ENCODE measurements at regions not wholly inside any gene's neighbourhood (a gene's known extent, or its start where the extent isn't known, plus 50 kb on each side); places are given as distances from the start of the nearest gene placed in this dataset.

GRCh38 chr10:107443326-107443725 is 278.8 kb upstream of the SORCS1 start:
- no peak for DNase-seq (ENCODE audit: low read depth, low spot score)
- Mint-ChIP-seq H3K9me3 (peaks cover 5% of the 10 kb centered on the region), H3K4me3 (no peak overlapping the region), H3K36me3 (ENCODE audit: low read depth) (no peaks in the 10 kb centered on the region), H3K27me3 (ENCODE audit: low read depth) (no peaks in the 10 kb centered on the region), H3K4me1 (peaks cover 5% of the 10 kb centered on the region), H3K27ac (ENCODE audit: unreplicated experiment) (no peak overlapping the region)
- no peak for TF ChIP-seq CTCF (conservative IDR thresholded peaks at IDR 0.05)

- Mint-ChIP-seq H3K4me3 (no peak overlapping the region), H3K4me1 (peaks cover 5% of the 10 kb centered on the region), H3K27me3 (ENCODE audit: low read depth) (no peaks in the 10 kb centered on the region), H3K36me3 (ENCODE audit: low read depth) (no peaks in the 10 kb centered on the region), H3K27ac (ENCODE audit: unreplicated experiment) (no peak overlapping the region), H3K9me3 (peaks cover 5% of the 10 kb centered on the region)
- TF ChIP-seq CTCF (conservative IDR thresholded peaks at IDR 0.05) = no peak
- DNase-seq (ENCODE audit: low read depth, low spot score) = no peak
These were observed 277.6 kb upstream of the SORCS1 start for GRCh38 chr10:107442035-107442505.

- peaks cover 5% of the 10 kb centered on the region for H3K4me1 Mint-ChIP-seq
- no peak for DNase-seq (ENCODE audit: low read depth, low spot score)
- no peak overlapping the region for H3K4me3 Mint-ChIP-seq
- no peaks in the 10 kb centered on the region for H3K36me3 Mint-ChIP-seq (ENCODE audit: low read depth)
- peaks cover 5% of the 10 kb centered on the region for H3K9me3 Mint-ChIP-seq
- H3K27ac Mint-ChIP-seq (ENCODE audit: unreplicated experiment) = no peak overlapping the region
- no peaks in the 10 kb centered on the region for H3K27me3 Mint-ChIP-seq (ENCODE audit: low read depth)
- no peak for TF ChIP-seq CTCF (conservative IDR thresholded peaks at IDR 0.05)
These were observed 276.2 kb upstream of the SORCS1 start for GRCh38 chr10:107440741-107441140.

- no peak overlapping the region for H3K27ac Mint-ChIP-seq (ENCODE audit: unreplicated experiment)
- no peaks in the 10 kb centered on the region for H3K36me3 Mint-ChIP-seq (ENCODE audit: low read depth)
- H3K27me3 Mint-ChIP-seq (ENCODE audit: low read depth) = no peaks in the 10 kb centered on the region
- no peak for DNase-seq (ENCODE audit: low read depth, low spot score)
- H3K4me3 Mint-ChIP-seq = no peak overlapping the region
- TF ChIP-seq CTCF (conservative IDR thresholded peaks at IDR 0.05) = no peak
- H3K9me3 Mint-ChIP-seq = peaks cover 5% of the 10 kb centered on the region
- H3K4me1 Mint-ChIP-seq = peaks cover 5% of the 10 kb centered on the region
These were observed 273.4 kb upstream of the SORCS1 start for GRCh38 chr10:107437921-107438320.

GRCh38 chr10:107436568-107436967 is 272.1 kb upstream of the SORCS1 start:
- H3K4me1 Mint-ChIP-seq = peaks cover 5% of the 10 kb centered on the region
- peaks cover 5% of the 10 kb centered on the region for H3K9me3 Mint-ChIP-seq
- H3K4me3 Mint-ChIP-seq = no peak overlapping the region
- DNase-seq (ENCODE audit: low read depth, low spot score) = no peak
- no peaks in the 10 kb centered on the region for H3K36me3 Mint-ChIP-seq (ENCODE audit: low read depth)
- H3K27me3 Mint-ChIP-seq (ENCODE audit: low read depth) = no peaks in the 10 kb centered on the region
- H3K27ac Mint-ChIP-seq (ENCODE audit: unreplicated experiment) = no peak overlapping the region
- no peak for TF ChIP-seq CTCF (conservative IDR thresholded peaks at IDR 0.05)

GRCh38 chr10:107434854-107435253 is 270.3 kb upstream of the SORCS1 start:
- no peaks in the 10 kb centered on the region for H3K27me3 Mint-ChIP-seq (ENCODE audit: low read depth)
- no peak for TF ChIP-seq CTCF (conservative IDR thresholded peaks at IDR 0.05)

More at GRCh38 chr10:107434854-107435253, 270.3 kb upstream of the SORCS1 start:
- no peaks in the 10 kb centered on the region for H3K9me3 Mint-ChIP-seq
- H3K36me3 Mint-ChIP-seq (ENCODE audit: low read depth) = no peaks in the 10 kb centered on the region
- no peak overlapping the region for H3K27ac Mint-ChIP-seq (ENCODE audit: unreplicated experiment)
- no peak for DNase-seq (ENCODE audit: low read depth, low spot score)
- no peaks in the 10 kb centered on the region for H3K4me1 Mint-ChIP-seq
- no peak overlapping the region for H3K4me3 Mint-ChIP-seq

Measured in neural crest cell (in vitro differentiated cells).